NCI-H2227 (cell line): ENCODE measurements at regions not wholly inside any gene's neighbourhood (a gene's known extent, or its start where the extent isn't known, plus 50 kb on each side); places are given as distances from the start of the nearest gene placed in this dataset.

Source experiments
- DNase-seq: peaks from one replicate; lab custom pipeline; 2025; ENCODE audit not compliant: unreplicated experiment; lab: John Stamatoyannopoulos, UW

- DNase-seq: no peak
These were observed 155.7 kb upstream of the SASH1 start for GRCh38 chr6:148186916-148187315.

- no peak for DNase-seq
These were observed 150.3 kb upstream of the SASH1 start for GRCh38 chr6:148192310-148192709.

- no peak for DNase-seq
These were observed 149.5 kb upstream of the SASH1 start for GRCh38 chr6:148193063-148193680.

GRCh38 chr6:148195511-148195910, 147.1 kb upstream of the SASH1 start:
- DNase-seq: no peak

- DNase-seq: no peak
These were observed 143.1 kb upstream of the SASH1 start for GRCh38 chr6:148199584-148199983.

GRCh38 chr6:148200293-148200692, 142.3 kb upstream of the SASH1 start:
- peak; percentile 31 for DNase-seq

- DNase-seq: no peak
These were observed 141.9 kb upstream of the SASH1 start for GRCh38 chr6:148200781-148201180.

GRCh38 chr6:148203281-148203925, 139.2 kb upstream of the SASH1 start:
- DNase-seq: no peak

GRCh38 chr6:148203970-148204369, 138.7 kb upstream of the SASH1 start:
- DNase-seq: no peak

GRCh38 chr6:148208298-148208697, 134.3 kb upstream of the SASH1 start:
- no peak for DNase-seq

- no peak for DNase-seq
These were observed 130.8 kb upstream of the SASH1 start for GRCh38 chr6:148211777-148212324.

- DNase-seq: no peak
These were observed 130.3 kb upstream of the SASH1 start for GRCh38 chr6:148212366-148212765.

GRCh38 chr6:148213366-148213765, 129.3 kb upstream of the SASH1 start:
- peak; percentile 10 for DNase-seq

GRCh38 chr6:148214667-148215066, 128.0 kb upstream of the SASH1 start:
- no peak for DNase-seq

- no peak for DNase-seq
These were observed 125.6 kb upstream of the SASH1 start for GRCh38 chr6:148217051-148217450.

GRCh38 chr6:148217921-148218320, 124.7 kb upstream of the SASH1 start:
- DNase-seq: no peak

GRCh38 chr6:148218542-148219258, 123.9 kb upstream of the SASH1 start:
- no peak for DNase-seq

GRCh38 chr6:148221196-148221979, 121.2 kb upstream of the SASH1 start:
- DNase-seq: no peak

GRCh38 chr6:148222376-148222775, 120.3 kb upstream of the SASH1 start:
- no peak for DNase-seq

- DNase-seq: no peak
These were observed 119.8 kb upstream of the SASH1 start for GRCh38 chr6:148222846-148223245.

GRCh38 chr6:148223424-148223842, 119.2 kb upstream of the SASH1 start:
- no peak for DNase-seq
